H1 (cell line): ENCODE measurements at regions not wholly inside any gene's neighbourhood (a gene's known extent, or its start where the extent isn't known, plus 50 kb on each side); places are given as distances from the start of the nearest gene placed in this dataset.

Experiments used
- CREB1 ChIP-seq: IDR thresholded peaks from 2 replicates; pipeline ENCODE4 v1.6.1; 2012; ENCODE audit warnings: inconsistent platforms
- GTF2F1 ChIP-seq: IDR thresholded peaks from 2 replicates; pipeline ENCODE4 v1.6.1; 2012; ENCODE audit warnings: low read depth, low read length, improper control_type of control experiment, borderline replicate concordance
- NRF1 ChIP-seq: IDR thresholded peaks from 2 replicates; pipeline ENCODE4 v1.6.1; 2011; ENCODE audit warnings: mild to moderate bottlenecking, low read depth, low read length, improper control_type of control experiment
- TF ChIP-seq, protein P1 (sequence below), 3 experiments: IDR thresholded peaks; 1 replicate in 2 of 3; 2 replicates in 1 of 3; pipeline versions ENCODE4 v1.5.1 to v1.6.1; 2011; ENCODE audit warnings: low read length in 3 of 3, mild to moderate bottlenecking in 3 of 3, inconsistent platforms in 2 of 3, low read depth in 1 of 3, moderate library complexity in 1 of 3; ENCODE audit not compliant: insufficient read depth in 1 of 3; ENCODE audit errors: control extremely low read depth in 1 of 3

- TF ChIP-seq GTF2F1 (no peak), NRF1 (no peak), CREB1 (no peak)
- TF ChIP-seq, protein P1, sequence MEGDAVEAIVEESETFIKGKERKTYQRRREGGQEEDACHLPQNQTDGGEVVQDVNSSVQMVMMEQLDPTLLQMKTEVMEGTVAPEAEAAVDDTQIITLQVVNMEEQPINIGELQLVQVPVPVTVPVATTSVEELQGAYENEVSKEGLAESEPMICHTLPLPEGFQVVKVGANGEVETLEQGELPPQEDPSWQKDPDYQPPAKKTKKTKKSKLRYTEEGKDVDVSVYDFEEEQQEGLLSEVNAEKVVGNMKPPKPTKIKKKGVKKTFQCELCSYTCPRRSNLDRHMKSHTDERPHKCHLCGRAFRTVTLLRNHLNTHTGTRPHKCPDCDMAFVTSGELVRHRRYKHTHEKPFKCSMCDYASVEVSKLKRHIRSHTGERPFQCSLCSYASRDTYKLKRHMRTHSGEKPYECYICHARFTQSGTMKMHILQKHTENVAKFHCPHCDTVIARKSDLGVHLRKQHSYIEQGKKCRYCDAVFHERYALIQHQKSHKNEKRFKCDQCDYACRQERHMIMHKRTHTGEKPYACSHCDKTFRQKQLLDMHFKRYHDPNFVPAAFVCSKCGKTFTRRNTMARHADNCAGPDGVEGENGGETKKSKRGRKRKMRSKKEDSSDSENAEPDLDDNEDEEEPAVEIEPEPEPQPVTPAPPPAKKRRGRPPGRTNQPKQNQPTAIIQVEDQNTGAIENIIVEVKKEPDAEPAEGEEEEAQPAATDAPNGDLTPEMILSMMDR (IDR thresholded peaks at IDR 0.05; ENCODE audit: control extremely low read depth in 1 of 3, insufficient read depth in 1 of 3, low read depth in 1 of 3, low read length in 3 of 3): no peak
Measured at GRCh38 chr2:52390651-52391050, 1358.7 kb upstream of the NRXN1 start (continued).
